ENCODE measurements at regions not wholly inside any gene's neighbourhood (a gene's known extent, or its start where the extent isn't known, plus 50 kb on each side); places are given as distances from the start of the nearest gene placed in this dataset.

- Histone ChIP-seq H3K36me3 (replicated peaks in 1 of 2; ENCODE audit: control insufficient read depth in 1 of 2, insufficient read depth in 2 of 2, low read length in 2 of 2) (no peaks in the 10 kb centered on the region), H3K9me3 (ENCODE audit: low read length) (no peaks in the 10 kb centered on the region), H3K27ac (ENCODE audit: extremely low read length, insufficient read depth, low read length) (no peak overlapping the region), H3K4me2 (ENCODE audit: low read depth, low read length) (no peak overlapping the region), H3K27me3 (ENCODE audit: control insufficient read depth in 1 of 2, insufficient read depth in 2 of 2, low read length in 2 of 2) (no peaks in the 10 kb centered on the region), H3K4me3 (replicated peaks in 1 of 3; ENCODE audit: insufficient read depth in 1 of 3, low read depth in 2 of 3, low read length in 3 of 3) (no peak overlapping the region), H3K4me1 (ENCODE audit: insufficient read depth, low read length) (no peaks in the 10 kb centered on the region), H2AFZ (ENCODE audit: low read length) (no peak overlapping the region), H3K79me2 (ENCODE audit: insufficient read depth, low read length) (no peaks in the 10 kb centered on the region), H4K20me1 (ENCODE audit: insufficient read depth, low read length) (no peaks in the 10 kb centered on the region), H3K9ac (ENCODE audit: insufficient read depth, low read depth, low read length) (no peak overlapping the region)
- DNase-seq (ENCODE audit: low spot score) (no peak), ATAC-seq (no peak), FAIRE-seq (no peak)
- intact Hi-C loops (cut with micrococcal nuclease; ENCODE audit: unreplicated experiment) = no loop called here
- 3% methylated on average over 1 of the region's 1 CpG for WGBS (ENCODE audit: low lambda C conversion rate)
- in situ Hi-C loops (cut with HindIII; ENCODE audit: extremely low pct_ligation_motif_present, low pct_unique_long_range_greater_than_20kb) = no loop called here
- ChIA-PET CTCF (ENCODE audit: low intra/inter-chr PET ratio, low total read pairs) (no interaction called here), POLR2A (no interaction called here)
- no TSS peak for BruUV-seq (replicated peaks)
- TF ChIP-seq SOX5 (CRISPR knock-in tag; IDR thresholded peaks at IDR 0.05; ENCODE audit: borderline replicate concordance) (no peak), SMARCE1 (IDR thresholded peaks at IDR 0.05; ENCODE audit: borderline replicate concordance) (no peak), RNF2 (conservative IDR thresholded peaks at IDR 0.05; ENCODE audit: low read depth) (no peak), ZSCAN9 (CRISPR knock-in tag; IDR thresholded peaks at IDR 0.05; ENCODE audit: borderline replicate concordance) (no peak), ZBTB21 (CRISPR knock-in tag; IDR thresholded peaks at IDR 0.05) (no peak), HOXA5 (CRISPR knock-in tag; IDR thresholded peaks at IDR 0.05) (no peak), STAG1 (CRISPR knock-in tag; IDR thresholded peaks at IDR 0.05) (no peak), ZNF101 (CRISPR knock-in tag; IDR thresholded peaks at IDR 0.05; ENCODE audit: borderline replicate concordance, low read depth) (no peak), ZNF318 (CRISPR knock-in tag; IDR thresholded peaks at IDR 0.05) (no peak), ZNF24 (IDR thresholded peaks at IDR 0.05) (no peak)
- TF ChIP-seq, protein P1, sequence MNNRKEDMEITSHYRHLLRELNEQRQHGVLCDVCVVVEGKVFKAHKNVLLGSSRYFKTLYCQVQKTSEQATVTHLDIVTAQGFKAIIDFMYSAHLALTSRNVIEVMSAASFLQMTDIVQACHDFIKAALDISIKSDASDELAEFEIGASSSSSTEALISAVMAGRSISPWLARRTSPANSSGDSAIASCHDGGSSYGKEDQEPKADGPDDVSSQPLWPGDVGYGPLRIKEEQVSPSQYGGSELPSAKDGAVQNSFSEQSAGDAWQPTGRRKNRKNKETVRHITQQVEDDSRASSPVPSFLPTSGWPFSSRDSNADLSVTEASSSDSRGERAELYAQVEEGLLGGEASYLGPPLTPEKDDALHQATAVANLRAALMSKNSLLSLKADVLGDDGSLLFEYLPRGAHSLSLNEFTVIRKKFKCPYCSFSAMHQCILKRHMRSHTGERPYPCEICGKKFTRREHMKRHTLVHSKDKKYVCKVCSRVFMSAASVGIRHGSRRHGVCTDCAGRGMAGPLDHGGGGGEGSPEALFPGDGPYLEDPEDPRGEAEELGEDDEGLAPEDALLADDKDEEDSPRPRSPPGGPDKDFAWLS (CRISPR knock-in tag; IDR thresholded peaks at IDR 0.05; ENCODE audit: borderline replicate concordance) = no peak
- TF ChIP-seq, protein P2, sequence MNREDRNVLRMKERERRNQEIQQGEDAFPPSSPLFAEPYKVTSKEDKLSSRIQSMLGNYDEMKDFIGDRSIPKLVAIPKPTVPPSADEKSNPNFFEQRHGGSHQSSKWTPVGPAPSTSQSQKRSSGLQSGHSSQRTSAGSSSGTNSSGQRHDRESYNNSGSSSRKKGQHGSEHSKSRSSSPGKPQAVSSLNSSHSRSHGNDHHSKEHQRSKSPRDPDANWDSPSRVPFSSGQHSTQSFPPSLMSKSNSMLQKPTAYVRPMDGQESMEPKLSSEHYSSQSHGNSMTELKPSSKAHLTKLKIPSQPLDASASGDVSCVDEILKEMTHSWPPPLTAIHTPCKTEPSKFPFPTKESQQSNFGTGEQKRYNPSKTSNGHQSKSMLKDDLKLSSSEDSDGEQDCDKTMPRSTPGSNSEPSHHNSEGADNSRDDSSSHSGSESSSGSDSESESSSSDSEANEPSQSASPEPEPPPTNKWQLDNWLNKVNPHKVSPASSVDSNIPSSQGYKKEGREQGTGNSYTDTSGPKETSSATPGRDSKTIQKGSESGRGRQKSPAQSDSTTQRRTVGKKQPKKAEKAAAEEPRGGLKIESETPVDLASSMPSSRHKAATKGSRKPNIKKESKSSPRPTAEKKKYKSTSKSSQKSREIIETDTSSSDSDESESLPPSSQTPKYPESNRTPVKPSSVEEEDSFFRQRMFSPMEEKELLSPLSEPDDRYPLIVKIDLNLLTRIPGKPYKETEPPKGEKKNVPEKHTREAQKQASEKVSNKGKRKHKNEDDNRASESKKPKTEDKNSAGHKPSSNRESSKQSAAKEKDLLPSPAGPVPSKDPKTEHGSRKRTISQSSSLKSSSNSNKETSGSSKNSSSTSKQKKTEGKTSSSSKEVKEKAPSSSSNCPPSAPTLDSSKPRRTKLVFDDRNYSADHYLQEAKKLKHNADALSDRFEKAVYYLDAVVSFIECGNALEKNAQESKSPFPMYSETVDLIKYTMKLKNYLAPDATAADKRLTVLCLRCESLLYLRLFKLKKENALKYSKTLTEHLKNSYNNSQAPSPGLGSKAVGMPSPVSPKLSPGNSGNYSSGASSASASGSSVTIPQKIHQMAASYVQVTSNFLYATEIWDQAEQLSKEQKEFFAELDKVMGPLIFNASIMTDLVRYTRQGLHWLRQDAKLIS (CRISPR knock-in tag; IDR thresholded peaks at IDR 0.05) = no peak
- TF ChIP-seq, protein P3, sequence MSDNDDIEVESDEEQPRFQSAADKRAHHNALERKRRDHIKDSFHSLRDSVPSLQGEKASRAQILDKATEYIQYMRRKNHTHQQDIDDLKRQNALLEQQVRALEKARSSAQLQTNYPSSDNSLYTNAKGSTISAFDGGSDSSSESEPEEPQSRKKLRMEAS (IDR thresholded peaks at IDR 0.05) = no peak
These were observed 1070.2 kb upstream of the ACO1 start for GRCh38 chr9:31314241-31314640.
